Esophagus squamous epithelium (tissue), 4 donors: ENCODE measurements at regions not wholly inside any gene's neighbourhood (a gene's known extent, or its start where the extent isn't known, plus 50 kb on each side); places are given as distances from the start of the nearest gene placed in this dataset.

Experiments
- POLR2A ChIP-seq, 4 donors: fragments of 450-650 bp; IDR thresholded peaks; one replicate each; pipeline ENCODE4 v1.6.1; 2017; ENCODE audit warnings: antibody characterized with exemption in 4 of 4, mild to moderate bottlenecking in 4 of 4, moderate library complexity in 3 of 4
- TF ChIP-seq, protein P1 (sequence below), 6 experiments: fragments of 450-650 bp in 4 of 6; fragments of 200-600 bp in 2 of 6; sonication (generic) in 2 of 6; IDR thresholded peaks; one replicate each; pipeline ENCODE4 v1.5.1; 2016 to 2019; ENCODE audit warnings: antibody characterized with exemption in 6 of 6, mild to moderate bottlenecking in 4 of 6, moderate library complexity in 4 of 6

- no peak for TF ChIP-seq POLR2A (IDR thresholded peaks at IDR 0.05)
- TF ChIP-seq, protein P1, sequence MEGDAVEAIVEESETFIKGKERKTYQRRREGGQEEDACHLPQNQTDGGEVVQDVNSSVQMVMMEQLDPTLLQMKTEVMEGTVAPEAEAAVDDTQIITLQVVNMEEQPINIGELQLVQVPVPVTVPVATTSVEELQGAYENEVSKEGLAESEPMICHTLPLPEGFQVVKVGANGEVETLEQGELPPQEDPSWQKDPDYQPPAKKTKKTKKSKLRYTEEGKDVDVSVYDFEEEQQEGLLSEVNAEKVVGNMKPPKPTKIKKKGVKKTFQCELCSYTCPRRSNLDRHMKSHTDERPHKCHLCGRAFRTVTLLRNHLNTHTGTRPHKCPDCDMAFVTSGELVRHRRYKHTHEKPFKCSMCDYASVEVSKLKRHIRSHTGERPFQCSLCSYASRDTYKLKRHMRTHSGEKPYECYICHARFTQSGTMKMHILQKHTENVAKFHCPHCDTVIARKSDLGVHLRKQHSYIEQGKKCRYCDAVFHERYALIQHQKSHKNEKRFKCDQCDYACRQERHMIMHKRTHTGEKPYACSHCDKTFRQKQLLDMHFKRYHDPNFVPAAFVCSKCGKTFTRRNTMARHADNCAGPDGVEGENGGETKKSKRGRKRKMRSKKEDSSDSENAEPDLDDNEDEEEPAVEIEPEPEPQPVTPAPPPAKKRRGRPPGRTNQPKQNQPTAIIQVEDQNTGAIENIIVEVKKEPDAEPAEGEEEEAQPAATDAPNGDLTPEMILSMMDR (IDR thresholded peaks at IDR 0.05): no peak
Observed at GRCh38 chr5:110049816-110050215, 360.1 kb downstream of the MAN2A1 start.
